CD4-positive, alpha-beta T cell (primary cell): ENCODE measurements at regions not wholly inside any gene's neighbourhood (a gene's known extent, or its start where the extent isn't known, plus 50 kb on each side); places are given as distances from the start of the nearest gene placed in this dataset.

ENCODE experiments used
- ATAC-seq: fragments of 200-7000 bp; cut with Tn5 transposase; one replicate; pipeline ENCODE4 v1.10.0; 2022; ENCODE audit warnings: mild to moderate bottlenecking; ENCODE audit not compliant: poor library complexity
- CTCF ChIA-PET: fragments of 350-600 bp; sonication (Branson Sonifier 250); formaldehyde crosslinking; loops from one replicate; lab custom pipeline; 2021; ENCODE audit warnings: antibody characterized with exemption, inconsistent platforms; lab: Charles Lee
- POLR2A ChIA-PET: fragments of 350-600 bp; sonication (Branson Sonifier 250); formaldehyde crosslinking; loops from one replicate; lab custom pipeline; 2021; ENCODE audit warnings: antibody characterized with exemption, inconsistent platforms; lab: Charles Lee
- DNase-seq, 14 experiments: peaks; one replicate each; pipeline ENCODE4 v3.0.0-alpha.2; 2013 to 2020; ENCODE audit warnings: mixed read lengths in 2 of 14
- H3K27ac ChIP-seq, 2 donors: one replicate each; pipeline versions ENCODE4 v1.5.1 to v1.7.0; 2013; ENCODE audit warnings: low read length in 2 of 2, low read depth in 1 of 2, mild to moderate bottlenecking in 1 of 2
- H3K27me3 ChIP-seq, 2 experiments: 1 replicate in 1 of 2; 2 replicates in 1 of 2; pipeline versions ENCODE4 v1.6.1 to v1.7.0; 2013; ENCODE audit warnings: low read length in 2 of 2, control low read depth in 1 of 2, mild to moderate bottlenecking in 1 of 2, moderate library complexity in 1 of 2; ENCODE audit not compliant: insufficient read depth in 2 of 2, control insufficient read depth in 1 of 2
- H3K36me3 ChIP-seq: one replicate; pipeline ENCODE4 v1.6.1; 2013; ENCODE audit warnings: low read length, control low read depth; ENCODE audit not compliant: insufficient read depth
- H3K4me1 ChIP-seq: one replicate; pipeline ENCODE4 v1.6.1; 2013; ENCODE audit warnings: low read length, control low read depth; ENCODE audit not compliant: insufficient read depth
- H3K4me3 ChIP-seq: one replicate; pipeline ENCODE4 v1.5.1; 2013; ENCODE audit warnings: mild to moderate bottlenecking, low read length, moderate library complexity
- H3K9me3 ChIP-seq, 2 experiments: 1 replicate in 1 of 2; 2 replicates in 1 of 2; pipeline versions ENCODE4 v1.6.1 to v1.7.0; 2013; ENCODE audit warnings: low read length in 2 of 2, mild to moderate bottlenecking in 2 of 2, control low read depth in 1 of 2, moderate library complexity in 1 of 2; ENCODE audit not compliant: control insufficient read depth in 1 of 2, insufficient read depth in 1 of 2
- H3K27ac Mint-ChIP-seq: one replicate; pipeline ENCODE4 v1.8.0; 2020; ENCODE audit warnings: mixed read lengths
- H3K27me3 Mint-ChIP-seq: one replicate; pipeline ENCODE4 v1.8.0; 2021; ENCODE audit warnings: mixed read lengths
- H3K36me3 Mint-ChIP-seq: one replicate; pipeline ENCODE4 v1.8.0; 2021; ENCODE audit warnings: low read depth, mixed read lengths
- H3K4me1 Mint-ChIP-seq: one replicate; pipeline ENCODE4 v1.8.0; 2021; ENCODE audit warnings: low read depth, mixed read lengths
- H3K4me3 Mint-ChIP-seq: one replicate; pipeline ENCODE4 v1.8.0; 2020; ENCODE audit warnings: mild to moderate bottlenecking, mixed read lengths
- H3K9me3 Mint-ChIP-seq: one replicate; pipeline ENCODE4 v1.8.0; 2020; ENCODE audit warnings: mixed read lengths
- intact Hi-C, 2 experiments: fragments of 100-400 bp; cut with DNase I in 1 of 2; cut with micrococcal nuclease in 1 of 2; formaldehyde crosslinking; loops; one replicate each; pipeline versions ENCODE4 v1.15.1 to v1.9.0; 2023 to 2025; cut with DNase I, micrococcal nuclease
- TF ChIP-seq, protein P1 (sequence below): fragments of 200-600 bp; IDR thresholded peaks from one replicate; pipeline ENCODE4 v1.8.0; 2022; ENCODE audit warnings: antibody characterized with exemption, mild to moderate bottlenecking

DNA sequence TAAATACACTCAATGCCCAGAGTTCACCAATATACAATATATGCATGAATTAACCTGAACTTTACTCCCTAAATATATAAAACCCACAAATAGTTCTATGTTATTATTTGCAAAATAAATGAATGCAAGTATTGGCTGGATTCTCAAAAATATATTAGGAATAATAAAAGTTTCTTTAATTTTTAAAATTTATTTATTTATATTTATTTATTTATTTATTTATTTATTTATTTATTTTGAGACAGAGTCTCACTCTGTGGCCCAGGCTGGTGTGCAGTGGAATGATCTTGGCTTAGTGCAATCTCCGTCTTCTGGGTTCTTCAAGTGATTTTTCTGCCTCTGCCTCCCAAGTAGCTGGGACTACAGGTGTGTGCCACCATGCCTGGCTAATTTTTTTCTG lies 88.7 kb upstream of the TMEFF2 start:
- H3K9me3 ChIP-seq, result no peaks in the 10 kb centered on the region
- no peak overlapping the region for H3K27ac ChIP-seq
- Mint-ChIP-seq H3K4me1 (no peaks in the 10 kb centered on the region), H3K4me3 (no peak overlapping the region), H3K9me3 (no peaks in the 10 kb centered on the region), H3K36me3 (no peaks in the 10 kb centered on the region), H3K27me3 (no peaks in the 10 kb centered on the region), H3K27ac (no peak overlapping the region)
- H3K4me1 ChIP-seq, result no peaks in the 10 kb centered on the region
- ChIA-PET CTCF (no interaction called here), POLR2A (no interaction called here)
- no peak overlapping the region for H3K4me3 ChIP-seq
- TF ChIP-seq, protein P1, sequence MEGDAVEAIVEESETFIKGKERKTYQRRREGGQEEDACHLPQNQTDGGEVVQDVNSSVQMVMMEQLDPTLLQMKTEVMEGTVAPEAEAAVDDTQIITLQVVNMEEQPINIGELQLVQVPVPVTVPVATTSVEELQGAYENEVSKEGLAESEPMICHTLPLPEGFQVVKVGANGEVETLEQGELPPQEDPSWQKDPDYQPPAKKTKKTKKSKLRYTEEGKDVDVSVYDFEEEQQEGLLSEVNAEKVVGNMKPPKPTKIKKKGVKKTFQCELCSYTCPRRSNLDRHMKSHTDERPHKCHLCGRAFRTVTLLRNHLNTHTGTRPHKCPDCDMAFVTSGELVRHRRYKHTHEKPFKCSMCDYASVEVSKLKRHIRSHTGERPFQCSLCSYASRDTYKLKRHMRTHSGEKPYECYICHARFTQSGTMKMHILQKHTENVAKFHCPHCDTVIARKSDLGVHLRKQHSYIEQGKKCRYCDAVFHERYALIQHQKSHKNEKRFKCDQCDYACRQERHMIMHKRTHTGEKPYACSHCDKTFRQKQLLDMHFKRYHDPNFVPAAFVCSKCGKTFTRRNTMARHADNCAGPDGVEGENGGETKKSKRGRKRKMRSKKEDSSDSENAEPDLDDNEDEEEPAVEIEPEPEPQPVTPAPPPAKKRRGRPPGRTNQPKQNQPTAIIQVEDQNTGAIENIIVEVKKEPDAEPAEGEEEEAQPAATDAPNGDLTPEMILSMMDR, result no peak
- H3K36me3 ChIP-seq, result no peaks in the 10 kb centered on the region
- intact Hi-C loops, result no loop called here
- DNase-seq (no peak), ATAC-seq (no peak)
- no peaks in the 10 kb centered on the region for H3K27me3 ChIP-seq

DNA sequence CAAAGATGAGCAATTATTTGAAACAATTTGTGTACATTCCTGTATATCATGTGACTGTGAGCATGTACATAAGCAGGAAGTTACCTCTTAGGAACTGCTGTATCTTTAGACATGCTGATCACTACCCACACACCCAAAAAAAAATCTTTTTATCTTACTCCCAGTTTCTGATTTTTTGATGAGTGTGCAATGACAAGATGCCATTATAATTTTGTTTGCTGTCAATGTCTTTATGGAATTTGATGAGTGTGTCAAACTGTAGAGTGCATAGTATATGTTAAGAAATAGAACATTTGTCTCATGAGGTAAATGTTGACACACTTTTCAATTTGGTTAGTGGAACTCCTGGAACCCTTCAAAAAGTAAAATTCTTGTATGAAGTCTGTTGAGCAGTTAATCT lies 84.0 kb upstream of the TMEFF2 start:
- no peak for ATAC-seq
- TF ChIP-seq, protein P1, result no peak
- Mint-ChIP-seq H3K27me3 (no peaks in the 10 kb centered on the region), H3K4me1 (no peaks in the 10 kb centered on the region), H3K27ac (no peak overlapping the region), H3K9me3 (no peaks in the 10 kb centered on the region), H3K4me3 (no peak overlapping the region), H3K36me3 (no peaks in the 10 kb centered on the region)
- no peaks in the 10 kb centered on the region for H3K36me3 ChIP-seq
- CTCF ChIA-PET, result no interaction called here
- peaks cover 0 to 4% of the 10 kb centered on the region in 2 experiments for H3K9me3 ChIP-seq
- DNase-seq, result no peak
- intact Hi-C loops, result no loop called here
- H3K27me3 ChIP-seq, result no peaks in the 10 kb centered on the region
- no peak overlapping the region for H3K27ac ChIP-seq
- no peaks in the 10 kb centered on the region for H3K4me1 ChIP-seq
- POLR2A ChIA-PET, result no interaction called here
- no peak overlapping the region for H3K4me3 ChIP-seq

DNA sequence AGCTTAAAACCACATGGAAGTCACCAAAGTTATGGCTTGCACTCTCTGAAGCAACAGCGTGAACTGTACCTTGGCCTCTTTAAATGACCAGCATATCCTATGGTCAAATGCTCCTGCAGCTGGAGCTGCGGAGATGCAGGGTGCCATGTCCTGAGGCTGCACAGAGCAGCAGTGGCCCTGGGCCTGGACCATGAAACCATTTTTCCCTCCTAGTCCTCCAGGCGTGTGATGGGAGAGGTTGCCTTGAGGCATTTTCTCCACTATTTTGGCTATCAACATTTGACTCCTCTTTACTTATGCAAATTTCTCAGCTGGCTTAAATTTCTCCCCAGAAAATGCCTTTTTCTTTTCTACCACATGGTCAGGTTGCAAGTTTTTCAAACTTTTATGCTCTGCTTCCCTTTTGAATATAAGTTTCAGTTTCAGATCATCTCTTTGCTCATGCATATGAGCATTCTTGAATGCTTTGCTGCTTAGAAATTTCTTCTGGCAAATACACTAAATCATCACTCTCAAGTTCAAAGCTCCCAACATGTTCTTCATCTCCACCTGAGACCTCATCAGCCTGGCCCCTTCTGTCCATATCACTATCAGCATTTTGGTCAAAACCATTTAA lies 82.9 kb upstream of the TMEFF2 start:
- DNase-seq (no peak), ATAC-seq (no peak)
- intact Hi-C loops, result no loop called here
- peaks cover 0 to 4% of the 10 kb centered on the region in 2 experiments for H3K9me3 ChIP-seq
- Mint-ChIP-seq H3K27ac (no peak overlapping the region), H3K9me3 (no peaks in the 10 kb centered on the region), H3K36me3 (no peaks in the 10 kb centered on the region), H3K4me3 (no peak overlapping the region), H3K27me3 (no peaks in the 10 kb centered on the region), H3K4me1 (no peaks in the 10 kb centered on the region)
- ChIA-PET CTCF (no interaction called here), POLR2A (no interaction called here)
- H3K4me1 ChIP-seq, result no peaks in the 10 kb centered on the region
- no peak overlapping the region for H3K27ac ChIP-seq
- no peaks in the 10 kb centered on the region for H3K36me3 ChIP-seq
- TF ChIP-seq, protein P1, result no peak
- H3K4me3 ChIP-seq, result no peak overlapping the region
- no peaks in the 10 kb centered on the region for H3K27me3 ChIP-seq
